ENCODE measurements at regions not wholly inside any gene's neighbourhood (a gene's known extent, or its start where the extent isn't known, plus 50 kb on each side); places are given as distances from the start of the nearest gene placed in this dataset.

DNA sequence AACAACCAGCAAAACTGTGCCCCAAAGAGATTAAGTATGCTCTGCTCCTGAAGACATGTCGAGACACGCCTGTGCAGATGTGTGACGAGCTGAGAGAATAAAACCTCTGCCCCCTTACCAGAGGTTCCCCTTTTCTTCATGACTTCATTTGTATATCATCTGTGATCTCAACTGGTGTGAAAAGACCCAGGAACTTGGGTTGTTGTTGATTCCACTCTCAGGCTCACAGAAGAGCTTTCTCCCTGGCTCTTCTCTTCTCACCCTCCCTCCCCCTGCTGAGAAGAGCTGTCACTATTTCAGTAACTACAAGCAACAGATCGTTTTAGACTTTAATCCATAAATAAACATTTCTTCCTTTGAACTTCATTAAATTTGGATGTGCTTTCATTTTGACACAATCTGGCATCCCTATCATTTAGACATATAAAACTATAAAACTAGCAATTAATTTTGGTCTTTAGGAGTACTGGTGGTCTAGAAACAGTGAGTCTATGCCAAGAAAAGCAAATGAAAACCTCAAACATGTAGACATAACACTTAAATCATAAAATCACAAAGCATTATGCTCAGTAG, 179.3 kb upstream of the FZD8 start:
- TF ChIP-seq EZH2phosphoT487 (IDR thresholded peaks at IDR 0.05; ENCODE audit: low read depth) (no peak), CTCF (IDR thresholded peaks at IDR 0.05; ENCODE audit: low read depth, low read length) (no peak)

All from OCI-LY3 (cell line).